ENCODE measurements at regions not wholly inside any gene's neighbourhood (a gene's known extent, or its start where the extent isn't known, plus 50 kb on each side); places are given as distances from the start of the nearest gene placed in this dataset.
"Not testable (repeated sequence)": the region's sequence is repeated elsewhere in the genome, so short reads cannot be mapped to it uniquely, and the experiment has no call there.

DNA sequence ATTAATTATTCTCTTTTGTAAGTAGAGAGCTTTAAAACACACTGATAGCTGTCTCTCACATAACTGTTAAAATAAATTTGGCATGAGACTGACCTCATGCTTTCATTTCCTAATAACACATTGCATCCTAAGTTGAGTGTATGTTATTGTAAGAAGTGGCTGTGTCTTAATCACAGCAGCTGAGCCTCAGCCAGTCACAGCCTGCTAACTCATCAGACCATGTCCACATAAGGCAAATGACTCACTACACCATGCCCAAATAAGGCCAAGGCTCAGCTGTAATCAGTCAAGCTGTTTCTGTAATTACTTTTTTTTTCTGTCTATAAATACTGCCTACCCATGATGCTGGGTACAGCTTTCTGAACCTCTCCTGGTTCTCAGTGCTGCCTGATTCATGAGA, 860.9 kb downstream of the XPNPEP1 start:
- Histone ChIP-seq H3K4me3 (ENCODE audit: low read depth, low read length, poor library complexity, severe bottlenecking) (no peak overlapping the region), H3K9me2 (ENCODE audit: low read depth, low read length) (no peaks in the 10 kb centered on the region), H3K79me2 (ENCODE audit: insufficient read depth, low read length) (no peaks in the 10 kb centered on the region), H3K4me1 (ENCODE audit: insufficient read depth, low read length, severe bottlenecking) (no peaks in the 10 kb centered on the region), H3K9me3 (ENCODE audit: low read length) (no peaks in the 10 kb centered on the region), H3F3A (ENCODE audit: insufficient read depth, low read length) (no peaks in the 10 kb centered on the region), H4K20me1 (ENCODE audit: insufficient read depth, low read length) (no peaks in the 10 kb centered on the region), H3K9ac (ENCODE audit: low read length) (no peak overlapping the region), H3K4me2 (ENCODE audit: low read length) (no peak overlapping the region), H3K36me3 (ENCODE audit: insufficient read depth, low read length) (no peaks in the 10 kb centered on the region), H2AFZ (ENCODE audit: low read length) (no peak overlapping the region), H3K27ac (ENCODE audit: low read depth, low read length, poor library complexity, severe bottlenecking) (no peak overlapping the region), H3K27me3 (ENCODE audit: insufficient read depth, low read length) (no peaks in the 10 kb centered on the region)
- no peak for TF ChIP-seq EZH2 (IDR thresholded peaks at IDR 0.05; ENCODE audit: borderline replicate concordance, low read length)
- TF ChIP-seq, protein P1, sequence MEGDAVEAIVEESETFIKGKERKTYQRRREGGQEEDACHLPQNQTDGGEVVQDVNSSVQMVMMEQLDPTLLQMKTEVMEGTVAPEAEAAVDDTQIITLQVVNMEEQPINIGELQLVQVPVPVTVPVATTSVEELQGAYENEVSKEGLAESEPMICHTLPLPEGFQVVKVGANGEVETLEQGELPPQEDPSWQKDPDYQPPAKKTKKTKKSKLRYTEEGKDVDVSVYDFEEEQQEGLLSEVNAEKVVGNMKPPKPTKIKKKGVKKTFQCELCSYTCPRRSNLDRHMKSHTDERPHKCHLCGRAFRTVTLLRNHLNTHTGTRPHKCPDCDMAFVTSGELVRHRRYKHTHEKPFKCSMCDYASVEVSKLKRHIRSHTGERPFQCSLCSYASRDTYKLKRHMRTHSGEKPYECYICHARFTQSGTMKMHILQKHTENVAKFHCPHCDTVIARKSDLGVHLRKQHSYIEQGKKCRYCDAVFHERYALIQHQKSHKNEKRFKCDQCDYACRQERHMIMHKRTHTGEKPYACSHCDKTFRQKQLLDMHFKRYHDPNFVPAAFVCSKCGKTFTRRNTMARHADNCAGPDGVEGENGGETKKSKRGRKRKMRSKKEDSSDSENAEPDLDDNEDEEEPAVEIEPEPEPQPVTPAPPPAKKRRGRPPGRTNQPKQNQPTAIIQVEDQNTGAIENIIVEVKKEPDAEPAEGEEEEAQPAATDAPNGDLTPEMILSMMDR (IDR thresholded peaks at IDR 0.05; ENCODE audit: low read length): no peak

DNA sequence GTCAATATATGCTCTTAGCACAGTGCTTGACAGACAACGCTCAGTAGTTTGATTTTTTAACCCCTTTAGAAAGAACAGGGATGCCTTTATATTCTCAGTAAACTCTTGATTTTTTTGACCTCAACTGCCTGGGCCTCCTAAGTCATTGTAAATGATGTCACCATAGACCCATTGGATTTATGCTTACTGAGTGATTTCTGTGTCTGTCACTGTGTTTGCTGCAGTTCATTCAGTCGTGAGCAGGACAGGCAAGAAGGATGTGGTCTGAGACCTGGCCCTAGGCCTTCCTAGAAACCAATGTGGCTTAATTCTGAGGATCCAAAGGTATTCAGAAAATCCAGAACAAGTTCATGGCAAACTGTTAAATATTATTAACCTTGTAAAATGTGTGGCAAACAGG, 868.1 kb downstream of the XPNPEP1 start:
- no peaks in the 10 kb centered on the region for H3K36me3 ChIP-seq (ENCODE audit: insufficient read depth, low read length)
- H3K4me3 ChIP-seq (ENCODE audit: low read depth, low read length, poor library complexity, severe bottlenecking): no peak overlapping the region
- no peak overlapping the region for H3K4me2 ChIP-seq (ENCODE audit: low read length)
- H4K20me1 ChIP-seq (ENCODE audit: insufficient read depth, low read length): no peaks in the 10 kb centered on the region
- no peaks in the 10 kb centered on the region for H3K79me2 ChIP-seq (ENCODE audit: insufficient read depth, low read length)
- no peaks in the 10 kb centered on the region for H3F3A ChIP-seq (ENCODE audit: insufficient read depth, low read length)
- H3K27ac ChIP-seq (ENCODE audit: low read depth, low read length, poor library complexity, severe bottlenecking): no peak overlapping the region
- no peak overlapping the region for H2AFZ ChIP-seq (ENCODE audit: low read length)
- H3K9me2 ChIP-seq (ENCODE audit: low read depth, low read length): no peaks in the 10 kb centered on the region
- no peaks in the 10 kb centered on the region for H3K9me3 ChIP-seq (ENCODE audit: low read length)
- TF ChIP-seq, protein P1 (IDR thresholded peaks at IDR 0.05; ENCODE audit: low read length): no peak
- no peak for TF ChIP-seq EZH2 (IDR thresholded peaks at IDR 0.05; ENCODE audit: borderline replicate concordance, low read length)
- H3K27me3 ChIP-seq (ENCODE audit: insufficient read depth, low read length): no peaks in the 10 kb centered on the region
- no peak overlapping the region for H3K9ac ChIP-seq (ENCODE audit: low read length)
- no peaks in the 10 kb centered on the region for H3K4me1 ChIP-seq (ENCODE audit: insufficient read depth, low read length, severe bottlenecking)

DNA sequence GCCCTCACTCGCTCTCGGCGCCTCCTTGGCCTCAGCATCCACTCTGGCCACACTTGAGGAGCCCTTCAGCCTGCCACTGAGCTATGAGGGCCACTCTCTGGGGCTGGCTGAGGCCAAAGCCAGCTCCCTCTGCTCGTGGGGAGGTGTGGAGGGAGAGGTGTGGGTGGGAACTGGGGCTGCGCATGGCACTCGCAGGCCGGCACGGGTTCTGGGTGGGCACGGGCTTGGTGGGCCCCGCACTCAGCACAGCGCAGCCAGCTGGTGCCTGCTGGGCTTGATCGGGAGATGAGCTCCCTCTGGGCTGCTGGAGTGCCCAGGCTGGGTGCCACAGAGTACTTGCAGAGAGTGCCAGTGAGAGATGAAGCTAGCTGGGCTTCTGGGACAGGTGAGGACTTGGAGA, 875.5 kb downstream of the XPNPEP1 start:
- Histone ChIP-seq H3K79me2 (ENCODE audit: insufficient read depth, low read length) (no peaks in the 10 kb centered on the region), H3K9ac (ENCODE audit: low read length) (no peak overlapping the region), H3K4me1 (ENCODE audit: insufficient read depth, low read length, severe bottlenecking) (no peaks in the 10 kb centered on the region), H3F3A (ENCODE audit: insufficient read depth, low read length) (no peaks in the 10 kb centered on the region), H3K9me3 (ENCODE audit: low read length) (no peaks in the 10 kb centered on the region), H3K4me2 (ENCODE audit: low read length) (no peak overlapping the region), H3K36me3 (ENCODE audit: insufficient read depth, low read length) (no peaks in the 10 kb centered on the region), H4K20me1 (ENCODE audit: insufficient read depth, low read length) (no peaks in the 10 kb centered on the region), H3K27me3 (ENCODE audit: insufficient read depth, low read length) (no peaks in the 10 kb centered on the region), H3K9me2 (ENCODE audit: low read depth, low read length) (no peaks in the 10 kb centered on the region), H3K4me3 (ENCODE audit: low read depth, low read length, poor library complexity, severe bottlenecking) (no peak overlapping the region), H3K27ac (ENCODE audit: low read depth, low read length, poor library complexity, severe bottlenecking) (no peak overlapping the region), H2AFZ (ENCODE audit: low read length) (no peak overlapping the region)
- TF ChIP-seq EZH2 (IDR thresholded peaks at IDR 0.05; ENCODE audit: borderline replicate concordance, low read length): no peak
- TF ChIP-seq, protein P1 (IDR thresholded peaks at IDR 0.05; ENCODE audit: low read length): no peak

DNA sequence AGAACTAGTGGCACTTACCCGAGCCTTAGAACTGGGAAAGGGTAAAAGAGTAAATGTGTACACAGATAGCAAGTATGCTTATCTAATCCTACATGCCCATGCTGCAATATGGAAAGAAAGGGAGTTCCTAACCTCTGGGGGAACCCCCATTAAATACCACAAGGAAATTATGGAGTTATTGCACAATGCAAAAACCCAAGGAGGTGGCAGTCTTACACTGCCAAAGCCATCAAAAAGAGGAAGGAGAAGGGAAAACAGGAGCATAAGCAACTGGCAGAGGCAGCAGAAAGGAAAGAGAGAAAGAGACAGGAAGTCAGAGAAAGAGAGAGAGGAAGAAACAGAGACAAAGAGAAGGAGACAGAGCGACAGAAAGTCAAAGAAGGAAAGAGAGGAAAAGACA, 876.9 kb downstream of the XPNPEP1 start:
- H3K4me3 ChIP-seq (ENCODE audit: low read depth, low read length, poor library complexity, severe bottlenecking); H3K36me3 ChIP-seq (ENCODE audit: insufficient read depth, low read length); H3K27ac ChIP-seq (ENCODE audit: low read depth, low read length, poor library complexity, severe bottlenecking); H3K9me3 ChIP-seq (ENCODE audit: low read length); H3K27me3 ChIP-seq (ENCODE audit: insufficient read depth, low read length); H2AFZ ChIP-seq (ENCODE audit: low read length); H3K4me1 ChIP-seq (ENCODE audit: insufficient read depth, low read length, severe bottlenecking); H3K4me2 ChIP-seq (ENCODE audit: low read length); H3K9me2 ChIP-seq (ENCODE audit: low read depth, low read length); H3K9ac ChIP-seq (ENCODE audit: low read length); H3F3A ChIP-seq (ENCODE audit: insufficient read depth, low read length); H4K20me1 ChIP-seq (ENCODE audit: insufficient read depth, low read length); H3K79me2 ChIP-seq (ENCODE audit: insufficient read depth, low read length): not testable (repeated sequence)

Data from OCI-LY1 (cell line).